Esophagus squamous epithelium (tissue), 5 donors: ENCODE measurements at regions not wholly inside any gene's neighbourhood (a gene's known extent, or its start where the extent isn't known, plus 50 kb on each side); places are given as distances from the start of the nearest gene placed in this dataset.

Source experiments
- DNase-seq: peaks from one replicate; lab custom pipeline; 2025; lab: John Stamatoyannopoulos, UW
- H3K27ac ChIP-seq, 4 donors: fragments of 200-600 bp; sonication (generic); one replicate each; pipeline ENCODE4 v1.5.1; 2016 to 2019; ENCODE audit warnings: mild to moderate bottlenecking in 1 of 4
- H3K27me3 ChIP-seq, 4 donors: fragments of 200-600 bp; sonication (generic); 1 replicate in 3 of 4; 2 replicates in 1 of 4; pipeline versions ENCODE4 v1.5.1 to v1.6.0; 2017 to 2021; ENCODE audit warnings: antibody characterized with exemption in 1 of 4
- H3K36me3 ChIP-seq, 3 donors: fragments of 200-600 bp; sonication (generic); one replicate each; pipeline ENCODE4 v1.5.1; 2016 to 2019
- H3K4me1 ChIP-seq, 3 donors: fragments of 200-600 bp; sonication (generic); one replicate each; pipeline ENCODE4 v1.5.1; 2017 to 2019
- H3K4me3 ChIP-seq, 4 donors: fragments of 200-600 bp; sonication (generic); 1 replicate in 3 of 4; 2 replicates in 1 of 4; pipeline ENCODE4 v1.5.1; 2016 to 2019; ENCODE audit warnings: mild to moderate bottlenecking in 2 of 4, moderate library complexity in 1 of 4
- H3K9me3 ChIP-seq, 3 donors: fragments of 200-600 bp; sonication (generic); one replicate each; pipeline ENCODE4 v1.5.1; 2016 to 2019
- POLR2A ChIP-seq, 4 donors: fragments of 450-650 bp; IDR thresholded peaks; one replicate each; pipeline ENCODE4 v1.6.1; 2017; ENCODE audit warnings: antibody characterized with exemption in 4 of 4, mild to moderate bottlenecking in 4 of 4, moderate library complexity in 3 of 4
- WGBS, 2 donors: methylation state at CpG; one replicate each; pipeline ENCODE4 v1.1.5; 2018; 5-methylcytosine and 5-hydroxymethylcytosine counted together
- intact Hi-C: fragments of 100-400 bp; cut with DNase I; formaldehyde crosslinking; loops from one replicate; pipeline ENCODE4 v1.15.0; 2022
- TF ChIP-seq, protein P1 (sequence below), 6 experiments: fragments of 450-650 bp in 4 of 6; fragments of 200-600 bp in 2 of 6; sonication (generic) in 2 of 6; IDR thresholded peaks; one replicate each; pipeline ENCODE4 v1.5.1; 2016 to 2019; ENCODE audit warnings: antibody characterized with exemption in 6 of 6, mild to moderate bottlenecking in 4 of 6, moderate library complexity in 4 of 6
- donor health status: DM: yes; HTN: yes; CAD: no.

DNA sequence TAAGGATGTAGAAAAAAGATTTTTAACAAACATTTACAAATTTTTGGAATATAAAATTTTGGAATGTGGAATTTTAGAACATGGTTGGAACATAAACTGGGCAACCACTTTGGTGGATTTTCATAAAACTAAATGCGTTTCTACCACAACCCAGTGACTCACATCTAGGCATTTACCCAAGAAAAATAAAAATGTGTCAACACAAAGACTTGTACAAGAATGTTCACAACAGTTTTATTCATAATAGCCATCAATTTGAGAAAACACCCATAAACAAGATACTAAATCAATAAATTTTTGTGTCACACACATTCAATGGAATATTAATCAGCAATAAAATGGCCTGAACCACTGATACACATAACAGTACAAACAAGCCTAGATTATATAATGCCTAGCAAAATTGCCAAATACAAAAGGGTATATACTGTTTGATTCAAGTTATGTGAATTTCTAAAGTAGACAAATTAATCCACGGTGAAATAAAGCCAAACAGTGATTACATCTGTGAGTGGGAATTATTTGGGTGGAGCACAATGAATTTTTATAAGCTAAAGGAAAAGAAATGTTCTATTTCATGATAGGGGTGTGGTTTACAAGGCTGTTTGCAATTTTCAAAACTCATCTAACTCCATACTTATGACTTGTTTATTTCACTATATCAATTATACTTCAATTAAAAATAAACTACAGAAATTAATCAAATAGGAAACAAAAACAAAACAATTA is 415.2 kb upstream of the OR4E1 start:
- Histone ChIP-seq H3K27ac (peak overlapping the region in 3 of 4 donors; percentile 58 to 81 (median 71)), H3K36me3 (no peaks in the 10 kb centered on the region), H3K4me3 (no peak overlapping the region), H3K27me3 (no peaks in the 10 kb centered on the region), H3K4me1 (peaks cover 0 to 11% (median 0%) of the 10 kb centered on the region in 3 donors), H3K9me3 (no peaks in the 10 kb centered on the region)
- intact Hi-C loops, result no loop called here
- TF ChIP-seq, protein P1, sequence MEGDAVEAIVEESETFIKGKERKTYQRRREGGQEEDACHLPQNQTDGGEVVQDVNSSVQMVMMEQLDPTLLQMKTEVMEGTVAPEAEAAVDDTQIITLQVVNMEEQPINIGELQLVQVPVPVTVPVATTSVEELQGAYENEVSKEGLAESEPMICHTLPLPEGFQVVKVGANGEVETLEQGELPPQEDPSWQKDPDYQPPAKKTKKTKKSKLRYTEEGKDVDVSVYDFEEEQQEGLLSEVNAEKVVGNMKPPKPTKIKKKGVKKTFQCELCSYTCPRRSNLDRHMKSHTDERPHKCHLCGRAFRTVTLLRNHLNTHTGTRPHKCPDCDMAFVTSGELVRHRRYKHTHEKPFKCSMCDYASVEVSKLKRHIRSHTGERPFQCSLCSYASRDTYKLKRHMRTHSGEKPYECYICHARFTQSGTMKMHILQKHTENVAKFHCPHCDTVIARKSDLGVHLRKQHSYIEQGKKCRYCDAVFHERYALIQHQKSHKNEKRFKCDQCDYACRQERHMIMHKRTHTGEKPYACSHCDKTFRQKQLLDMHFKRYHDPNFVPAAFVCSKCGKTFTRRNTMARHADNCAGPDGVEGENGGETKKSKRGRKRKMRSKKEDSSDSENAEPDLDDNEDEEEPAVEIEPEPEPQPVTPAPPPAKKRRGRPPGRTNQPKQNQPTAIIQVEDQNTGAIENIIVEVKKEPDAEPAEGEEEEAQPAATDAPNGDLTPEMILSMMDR (IDR thresholded peaks at IDR 0.05), result no peak
- no peak for TF ChIP-seq POLR2A (IDR thresholded peaks at IDR 0.05)
- DNase-seq, result no peak
- 13 to 18% methylated on average over 2 of the region's 2 CpGs for WGBS, 2 donors

DNA sequence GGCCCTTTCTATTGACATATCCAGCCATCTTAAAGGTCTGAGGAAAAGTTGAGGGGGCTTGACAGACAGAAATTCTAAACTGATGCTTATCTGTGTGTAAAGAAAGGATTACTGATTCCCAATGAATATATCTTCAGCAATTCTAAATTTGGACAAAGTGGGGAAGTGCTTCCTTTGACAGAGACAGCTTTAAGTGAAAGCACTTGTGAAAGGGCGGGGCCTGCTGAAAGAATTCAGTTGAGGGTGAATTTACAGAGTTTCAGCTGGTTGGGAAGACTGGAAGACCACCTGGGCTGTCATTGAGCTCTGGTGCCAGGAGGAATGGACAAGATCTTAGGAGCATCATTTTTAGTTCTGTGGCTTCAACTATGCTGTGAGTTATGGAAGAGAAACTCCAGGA is 412.5 kb upstream of the OR4E1 start:
- no peaks in the 10 kb centered on the region for H3K9me3 ChIP-seq
- H3K27ac ChIP-seq, result no peak overlapping the region
- DNase-seq, result no peak
- no peaks in the 10 kb centered on the region for H3K27me3 ChIP-seq
- 83 to 95% methylated on average over 1 of the region's 1 CpG for WGBS, 2 donors
- intact Hi-C loops, result no loop called here
- no peak overlapping the region for H3K4me3 ChIP-seq
- TF ChIP-seq, protein P1 (IDR thresholded peaks at IDR 0.05), result no peak
- TF ChIP-seq POLR2A (IDR thresholded peaks at IDR 0.05), result no peak
- no peaks in the 10 kb centered on the region for H3K36me3 ChIP-seq
- peaks cover 0 to 11% (median 0%) of the 10 kb centered on the region in 3 donors for H3K4me1 ChIP-seq

GRCh38 chr14:22084393-22085281 is 411.0 kb upstream of the OR4E1 start:
- no peak overlapping the region for H3K4me3 ChIP-seq
- TF ChIP-seq, protein P1 (IDR thresholded peaks at IDR 0.05), result peak; percentile 36 to 70 (median 52)
- TF ChIP-seq POLR2A (IDR thresholded peaks at IDR 0.05), result no peak
- no peaks in the 10 kb centered on the region for H3K27me3 ChIP-seq
- no peaks in the 10 kb centered on the region for H3K9me3 ChIP-seq
- H3K36me3 ChIP-seq, result no peaks in the 10 kb centered on the region
- intact Hi-C loops, result no loop called here
- 45 to 51% methylated on average over 6 of the region's 6 CpGs for WGBS, 2 donors
- H3K27ac ChIP-seq, result no peak overlapping the region
- H3K4me1 ChIP-seq, result peaks cover 0 to 11% (median 0%) of the 10 kb centered on the region in 3 donors
- no peak for DNase-seq

- Histone ChIP-seq H3K27ac (no peak overlapping the region), H3K4me3 (no peak overlapping the region), H3K36me3 (no peaks in the 10 kb centered on the region), H3K9me3 (no peaks in the 10 kb centered on the region), H3K27me3 (no peaks in the 10 kb centered on the region), H3K4me1 (no peaks in the 10 kb centered on the region)
- DNase-seq, result no peak
- 36 to 42% methylated on average over 1 of the region's 1 CpG for WGBS, 2 donors
- intact Hi-C loops, result no loop called here
- TF ChIP-seq, protein P1 (IDR thresholded peaks at IDR 0.05), result no peak
- no peak for TF ChIP-seq POLR2A (IDR thresholded peaks at IDR 0.05)
Measured at GRCh38 chr14:22081337-22081736, 407.7 kb upstream of the OR4E1 start.

DNA sequence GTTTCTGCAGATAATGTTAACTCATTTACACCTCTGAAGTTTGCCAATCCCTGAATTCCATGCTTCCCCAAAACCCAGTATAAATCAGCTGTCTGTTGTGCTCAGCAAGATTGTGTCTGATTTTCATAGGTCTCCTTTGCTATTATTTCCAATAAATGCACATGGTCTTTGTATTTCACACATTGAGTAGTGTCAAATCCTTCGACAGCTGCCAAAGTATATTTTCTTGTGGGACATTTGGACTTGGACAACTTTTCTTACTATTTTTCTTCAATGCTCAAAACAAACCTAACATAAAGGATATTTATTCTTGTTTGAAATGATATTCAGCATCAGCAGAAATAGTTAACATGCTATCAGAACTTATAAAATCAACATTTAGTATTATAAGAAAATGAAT is 406.1 kb upstream of the OR4E1 start:
- no peaks in the 10 kb centered on the region for H3K36me3 ChIP-seq
- WGBS, 2 donors, result 83 to 86% methylated on average over 1 of the region's 1 CpG
- intact Hi-C loops, result no loop called here
- H3K27me3 ChIP-seq, result no peaks in the 10 kb centered on the region
- no peaks in the 10 kb centered on the region for H3K9me3 ChIP-seq
- no peak for TF ChIP-seq POLR2A (IDR thresholded peaks at IDR 0.05)
- TF ChIP-seq, protein P1 (IDR thresholded peaks at IDR 0.05), result no peak
- no peaks in the 10 kb centered on the region for H3K4me1 ChIP-seq
- DNase-seq, result no peak
- H3K27ac ChIP-seq, result no peak overlapping the region
- no peak overlapping the region for H3K4me3 ChIP-seq
